SK-N-SH (cell line): ENCODE measurements at regions not wholly inside any gene's neighbourhood (a gene's known extent, or its start where the extent isn't known, plus 50 kb on each side); places are given as distances from the start of the nearest gene placed in this dataset.
"Not testable (repeated sequence)": the region's sequence is repeated elsewhere in the genome, so short reads cannot be mapped to it uniquely, and the experiment has no call there.

ENCODE experiments used
- ELF1 ChIP-seq: IDR thresholded peaks from 2 replicates; pipeline ENCODE4 v1.4.0; 2012
- EZH2phosphoT487 ChIP-seq: fragments of 200-600 bp; sonication (generic); IDR thresholded peaks from 2 replicates; pipeline ENCODE4 v1.6.1; 2017; ENCODE audit warnings: low read depth, mixed run types, mild to moderate bottlenecking, antibody characterized with exemption, moderate library complexity, borderline replicate concordance
- POLR2AphosphoS5 ChIP-seq: IDR thresholded peaks from 2 replicates; pipeline ENCODE4 v1.6.1; 2012; ENCODE audit warnings: low read depth, low read length
- RXRA ChIP-seq: IDR thresholded peaks from 2 replicates; pipeline ENCODE4 v1.4.0; 2012; ENCODE audit warnings: low read depth, mild to moderate bottlenecking, borderline replicate concordance

- TF ChIP-seq ELF1, RXRA, POLR2AphosphoS5, EZH2phosphoT487: not testable (repeated sequence)
These were observed 418.6 kb upstream of the ZNF722 start for GRCh38 chr7:63580045-63580444.
